Prostate gland (tissue), 2 donors: ENCODE measurements at regions not wholly inside any gene's neighbourhood (a gene's known extent, or its start where the extent isn't known, plus 50 kb on each side); places are given as distances from the start of the nearest gene placed in this dataset.

Experiments used
- DNase-seq: peaks from one replicate; pipeline ENCODE4 v3.0.0-alpha.2; 2019; ENCODE audit warnings: low spot score
- H3K27ac ChIP-seq, 2 donors: fragments of 200-600 bp; sonication (generic); 2 replicates each; pipeline ENCODE4 v1.5.1; 2017 to 2019
- H3K27me3 ChIP-seq: fragments of 200-600 bp; sonication (generic); replicated peaks from 2 replicates; pipeline ENCODE4 v1.5.1; 2019; ENCODE audit not compliant: insufficient read depth
- H3K36me3 ChIP-seq, 2 donors: fragments of 200-600 bp; sonication (generic); 1 replicate in 1 of 2; 2 replicates in 1 of 2; pipeline versions ENCODE4 v1.5.1 to v1.8.1; 2017 to 2019
- H3K4me1 ChIP-seq: fragments of 200-600 bp; sonication (generic); replicated peaks from 2 replicates; pipeline ENCODE4 v1.5.1; 2019
- H3K4me3 ChIP-seq, 2 donors: fragments of 200-600 bp; sonication (generic); 2 replicates each; pipeline ENCODE4 v1.5.1; 2017 to 2019
- H3K9me3 ChIP-seq: fragments of 200-600 bp; sonication (generic); 2 replicates; pipeline ENCODE4 v1.5.1; 2017
- POLR2A ChIP-seq: fragments of 450-650 bp; IDR thresholded peaks from one replicate; pipeline ENCODE4 v1.6.1; 2016; ENCODE audit warnings: antibody characterized with exemption, mild to moderate bottlenecking
- POLR2AphosphoS5 ChIP-seq: sonication (generic); formaldehyde crosslinking; IDR thresholded peaks from one replicate; pipeline ENCODE4 v1.6.1; 2017; ENCODE audit warnings: antibody characterized with exemption
- WGBS: methylation state at CpG from one replicate; pipeline ENCODE4 v1.1.5; 2018; 5-methylcytosine and 5-hydroxymethylcytosine counted together
- intact Hi-C: fragments of 100-400 bp; cut with DNase I; formaldehyde crosslinking; loops from one replicate; pipeline ENCODE4 v1.14.2; 2022
- TF ChIP-seq, protein P1 (sequence below), 4 experiments: fragments of 200-600 bp in 2 of 4; fragments of 450-650 bp in 2 of 4; sonication (generic) in 2 of 4; IDR thresholded peaks; 1 replicate in 3 of 4; 2 replicates in 1 of 4; pipeline ENCODE4 v1.5.1; 2016 to 2019; ENCODE audit warnings: antibody characterized with exemption in 4 of 4, mild to moderate bottlenecking in 2 of 4, moderate library complexity in 2 of 4

- Histone ChIP-seq H3K4me1 (no peaks in the 10 kb centered on the region), H3K27ac (no peak overlapping the region), H3K36me3 (no peaks in the 10 kb centered on the region), H3K9me3 (no peaks in the 10 kb centered on the region), H3K27me3 (no peaks in the 10 kb centered on the region), H3K4me3 (no peak overlapping the region)
- TF ChIP-seq POLR2A = no peak
- TF ChIP-seq POLR2AphosphoS5 = no peak
- TF ChIP-seq, protein P1, sequence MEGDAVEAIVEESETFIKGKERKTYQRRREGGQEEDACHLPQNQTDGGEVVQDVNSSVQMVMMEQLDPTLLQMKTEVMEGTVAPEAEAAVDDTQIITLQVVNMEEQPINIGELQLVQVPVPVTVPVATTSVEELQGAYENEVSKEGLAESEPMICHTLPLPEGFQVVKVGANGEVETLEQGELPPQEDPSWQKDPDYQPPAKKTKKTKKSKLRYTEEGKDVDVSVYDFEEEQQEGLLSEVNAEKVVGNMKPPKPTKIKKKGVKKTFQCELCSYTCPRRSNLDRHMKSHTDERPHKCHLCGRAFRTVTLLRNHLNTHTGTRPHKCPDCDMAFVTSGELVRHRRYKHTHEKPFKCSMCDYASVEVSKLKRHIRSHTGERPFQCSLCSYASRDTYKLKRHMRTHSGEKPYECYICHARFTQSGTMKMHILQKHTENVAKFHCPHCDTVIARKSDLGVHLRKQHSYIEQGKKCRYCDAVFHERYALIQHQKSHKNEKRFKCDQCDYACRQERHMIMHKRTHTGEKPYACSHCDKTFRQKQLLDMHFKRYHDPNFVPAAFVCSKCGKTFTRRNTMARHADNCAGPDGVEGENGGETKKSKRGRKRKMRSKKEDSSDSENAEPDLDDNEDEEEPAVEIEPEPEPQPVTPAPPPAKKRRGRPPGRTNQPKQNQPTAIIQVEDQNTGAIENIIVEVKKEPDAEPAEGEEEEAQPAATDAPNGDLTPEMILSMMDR (IDR thresholded peaks at IDR 0.05) = no peak
- intact Hi-C loops = no loop called here
- 15% methylated on average over 1 of the region's 1 CpG for WGBS
- DNase-seq = no peak
Measured at GRCh38 chr5:175282611-175283225, 161.3 kb downstream of the DRD1 start.

DNA sequence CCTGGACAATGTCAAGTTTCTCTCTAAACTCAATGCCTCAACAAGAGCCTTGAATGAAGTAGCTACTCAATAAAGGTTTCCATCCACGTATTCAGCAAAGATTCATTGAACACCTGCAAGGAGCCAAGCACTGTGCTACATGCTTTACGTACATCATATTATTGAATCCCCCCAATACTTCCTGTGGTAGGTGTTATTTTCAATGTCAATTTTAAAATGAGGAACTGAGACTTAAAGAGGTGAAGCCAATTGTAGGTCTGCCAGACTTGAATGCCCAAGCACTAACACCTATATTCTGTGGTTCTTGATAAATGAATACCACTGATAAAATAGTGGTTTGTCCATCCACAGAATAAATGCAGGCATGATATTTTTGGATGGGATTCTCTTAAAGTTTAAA is 162.3 kb downstream of the DRD1 start:
- WGBS = 94% methylated on average over 2 of the region's 2 CpGs
- H3K27ac ChIP-seq = no peak overlapping the region
- no peak for TF ChIP-seq POLR2AphosphoS5
- TF ChIP-seq, protein P1 (IDR thresholded peaks at IDR 0.05) = no peak
- no peak for TF ChIP-seq POLR2A
- no peaks in the 10 kb centered on the region for H3K4me1 ChIP-seq
- DNase-seq = no peak
- intact Hi-C loops = no loop called here
- H3K4me3 ChIP-seq = no peak overlapping the region
- no peaks in the 10 kb centered on the region for H3K27me3 ChIP-seq
- no peaks in the 10 kb centered on the region for H3K36me3 ChIP-seq
- H3K9me3 ChIP-seq = no peaks in the 10 kb centered on the region

DNA sequence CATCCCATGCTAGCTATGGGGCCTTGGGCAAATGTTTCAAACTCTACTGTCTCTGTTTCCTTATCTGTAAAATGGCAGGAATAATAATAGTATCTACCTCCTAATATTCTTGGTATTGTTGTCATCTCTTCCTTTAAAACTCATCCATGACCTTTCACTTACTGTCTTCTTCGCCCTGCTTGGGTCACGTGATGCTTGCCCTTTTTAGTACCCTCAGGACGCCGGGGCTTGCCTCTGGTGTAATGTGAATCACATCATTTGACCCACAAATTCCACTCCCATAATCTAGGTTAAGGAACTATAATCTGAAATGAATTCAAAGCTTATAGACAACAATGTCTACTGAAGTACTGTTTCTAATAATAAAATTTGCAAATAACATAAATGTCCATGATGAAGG is 162.7 kb downstream of the DRD1 start:
- Histone ChIP-seq H3K27me3 (no peaks in the 10 kb centered on the region), H3K4me3 (no peak overlapping the region), H3K4me1 (no peaks in the 10 kb centered on the region), H3K36me3 (no peaks in the 10 kb centered on the region), H3K27ac (no peak overlapping the region), H3K9me3 (no peaks in the 10 kb centered on the region)
- TF ChIP-seq POLR2AphosphoS5 (no peak), POLR2A (no peak)
- TF ChIP-seq, protein P1 (IDR thresholded peaks at IDR 0.05) = no peak
- WGBS = 91% methylated on average over 4 of the region's 4 CpGs
- intact Hi-C loops = no loop called here
- no peak for DNase-seq

DNA sequence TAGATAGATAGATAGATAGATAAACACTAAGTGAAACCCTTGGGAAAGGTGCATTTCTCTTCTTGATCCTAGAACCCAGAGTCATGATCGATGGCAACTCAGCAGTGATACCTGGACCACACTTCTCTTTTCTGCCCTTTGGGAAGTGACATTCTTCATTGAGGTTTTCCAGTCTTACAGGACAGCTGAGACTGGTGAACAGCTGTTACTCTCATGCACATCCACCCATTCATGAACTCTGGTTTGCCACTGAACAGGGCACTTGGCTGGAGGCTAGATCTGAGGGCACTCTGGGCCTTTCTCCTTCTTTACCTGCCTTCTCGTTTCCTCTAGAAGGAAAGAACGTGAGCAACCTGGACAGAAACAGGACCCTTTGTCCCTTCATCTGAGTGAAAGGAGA is 164.5 kb downstream of the DRD1 start:
- no peak for DNase-seq
- intact Hi-C loops = no loop called here
- Histone ChIP-seq H3K4me1 (no peaks in the 10 kb centered on the region), H3K9me3 (no peaks in the 10 kb centered on the region), H3K4me3 (no peak overlapping the region), H3K27me3 (no peaks in the 10 kb centered on the region), H3K36me3 (no peaks in the 10 kb centered on the region), H3K27ac (no peak overlapping the region)
- 89% methylated on average over 3 of the region's 3 CpGs for WGBS
- TF ChIP-seq POLR2AphosphoS5 (no peak), POLR2A (no peak)
- TF ChIP-seq, protein P1 (IDR thresholded peaks at IDR 0.05) = no peak

DNA sequence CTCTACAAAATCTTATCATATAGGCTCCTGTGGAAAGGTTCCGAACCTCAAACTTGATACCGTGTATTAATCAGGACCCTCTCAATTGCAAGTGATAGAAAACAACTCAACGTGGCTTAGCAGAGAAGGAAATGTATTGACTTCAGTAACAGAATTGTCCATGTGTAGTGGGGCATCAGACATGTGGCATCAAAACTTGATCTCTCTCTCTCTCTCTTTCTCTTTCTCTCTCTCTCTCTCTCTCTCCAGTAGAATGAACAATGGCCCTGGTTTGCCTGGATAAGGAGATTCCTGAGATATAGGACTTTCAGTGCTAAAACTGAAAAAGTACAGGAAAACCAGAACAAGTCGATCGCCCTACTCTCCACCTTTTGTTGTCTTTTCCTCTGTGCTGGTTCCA is 168.2 kb downstream of the DRD1 start:
- Histone ChIP-seq H3K4me3 (no peak overlapping the region), H3K27me3 (no peaks in the 10 kb centered on the region), H3K9me3 (no peaks in the 10 kb centered on the region), H3K4me1 (no peaks in the 10 kb centered on the region), H3K27ac (no peak overlapping the region), H3K36me3 (no peaks in the 10 kb centered on the region)
- no peak for DNase-seq
- TF ChIP-seq, protein P1 (IDR thresholded peaks at IDR 0.05) = no peak
- TF ChIP-seq POLR2AphosphoS5 (no peak), POLR2A (no peak)
- 85% methylated on average over 5 of the region's 5 CpGs for WGBS
- intact Hi-C loops = no loop called here
